GM23338 (cell line): ENCODE measurements at regions not wholly inside any gene's neighbourhood (a gene's known extent, or its start where the extent isn't known, plus 50 kb on each side); places are given as distances from the start of the nearest gene placed in this dataset.

Source experiments
- ATAC-seq: fragments of 200-7000 bp; cut with Tn5 transposase; 3 replicates; pipeline ENCODE4 v1.9.1; 2020
- DNase-seq: peaks from one replicate; pipeline ENCODE4 v3.0.0-alpha.2; 2015; ENCODE audit warnings: low spot score
- H2AFZ ChIP-seq: fragments of 200-600 bp; sonication (generic); 2 replicates; pipeline ENCODE4 v1.8.0; 2016; ENCODE audit warnings: antibody characterized with exemption, mild to moderate bottlenecking, moderate library complexity
- H3F3A ChIP-seq: fragments of 200-600 bp; sonication (generic); replicated peaks from 2 replicates; pipeline ENCODE4 v1.8.0; 2017; ENCODE audit warnings: antibody characterized with exemption, mixed run types, low read depth
- H3K27ac ChIP-seq: fragments of 200-600 bp; sonication (generic); 2 replicates; pipeline ENCODE4 v1.6.1; 2016; ENCODE audit warnings: low read depth
- H3K27me3 ChIP-seq: fragments of 200-600 bp; sonication (generic); 2 replicates; pipeline ENCODE4 v1.8.0; 2016; ENCODE audit warnings: mild to moderate bottlenecking, mixed run types, moderate library complexity; ENCODE audit not compliant: insufficient read depth
- H3K36me3 ChIP-seq: fragments of 200-600 bp; sonication (generic); 2 replicates; pipeline ENCODE4 v1.8.0; 2016; ENCODE audit warnings: mild to moderate bottlenecking; ENCODE audit not compliant: insufficient read depth
- H3K4me1 ChIP-seq: fragments of 200-600 bp; sonication (generic); 2 replicates; pipeline ENCODE4 v1.8.0; 2016; ENCODE audit warnings: mild to moderate bottlenecking, moderate library complexity; ENCODE audit not compliant: insufficient read depth
- H3K4me2 ChIP-seq: fragments of 200-600 bp; sonication (generic); 2 replicates; pipeline ENCODE4 v1.7.1; 2017; ENCODE audit warnings: mixed run types
- H3K4me3 ChIP-seq: fragments of 200-600 bp; sonication (generic); 2 replicates; pipeline ENCODE4 v1.6.1; 2016; ENCODE audit warnings: mixed run types
- H3K79me2 ChIP-seq: fragments of 200-600 bp; sonication (generic); replicated peaks from 2 replicates; pipeline ENCODE4 v1.8.0; 2017; ENCODE audit warnings: mild to moderate bottlenecking; ENCODE audit not compliant: insufficient read depth
- H3K9me2 ChIP-seq: fragments of 200-600 bp; sonication (generic); 2 replicates; pipeline ENCODE4 v1.8.0; 2017; ENCODE audit not compliant: insufficient read depth
- H4K20me1 ChIP-seq: fragments of 200-600 bp; sonication (generic); replicated peaks from 2 replicates; pipeline ENCODE4 v1.8.0; 2017; ENCODE audit warnings: mild to moderate bottlenecking; ENCODE audit not compliant: insufficient read depth
- H3K27ac Mint-ChIP-seq: 2 replicates; pipeline ENCODE4 v1.8.0; 2020; ENCODE audit warnings: inconsistent platforms, mild to moderate bottlenecking, moderate library complexity, mixed read lengths
- H3K27me3 Mint-ChIP-seq: 3 replicates; pipeline ENCODE4 v1.8.0; 2022; ENCODE audit warnings: low read depth, mild to moderate bottlenecking, moderate library complexity, mixed read lengths, inconsistent platforms; ENCODE audit not compliant: insufficient read depth, poor library complexity
- H3K36me3 Mint-ChIP-seq: 3 replicates; pipeline ENCODE4 v1.8.0; 2021; ENCODE audit warnings: low read depth, mild to moderate bottlenecking, inconsistent platforms, moderate library complexity, mixed read lengths
- H3K4me1 Mint-ChIP-seq: 3 replicates; pipeline ENCODE4 v1.8.0; 2020; ENCODE audit warnings: mild to moderate bottlenecking, inconsistent platforms, mixed read lengths
- H3K4me3 Mint-ChIP-seq: 3 replicates; pipeline ENCODE4 v1.8.0; 2021; ENCODE audit warnings: moderate library complexity, mild to moderate bottlenecking, inconsistent platforms, mixed read lengths
- H3K9me3 Mint-ChIP-seq: 3 replicates; pipeline ENCODE4 v1.8.0; 2020; ENCODE audit warnings: moderate library complexity, mild to moderate bottlenecking, inconsistent platforms, mixed read lengths
- CREB1 ChIP-seq: fragments of 250-450 bp; sonication (Bioruptor Pico); IDR thresholded peaks from 2 replicates; pipeline ENCODE4 v1.5.0; 2020; ENCODE audit warnings: low read depth, mild to moderate bottlenecking, moderate library complexity
- EZH2 ChIP-seq: fragments of 200-600 bp; sonication (generic); IDR thresholded peaks from one replicate; pipeline ENCODE4 v1.8.0; 2017; ENCODE audit warnings: antibody characterized with exemption, mild to moderate bottlenecking, low read depth; ENCODE audit not compliant: unreplicated experiment
- EZH2phosphoT487 ChIP-seq: fragments of 200-600 bp; sonication (generic); IDR thresholded peaks from one replicate; pipeline ENCODE4 v1.8.1; 2018; ENCODE audit warnings: antibody characterized with exemption; ENCODE audit not compliant: unreplicated experiment
- JUNB ChIP-seq: IDR thresholded peaks from one replicate; pipeline ENCODE4 v1.6.1; 2016; ENCODE audit warnings: antibody characterized with exemption; ENCODE audit not compliant: unreplicated experiment
- POLR2AphosphoS5 ChIP-seq: IDR thresholded peaks from 2 replicates; pipeline ENCODE4 v1.6.1; 2016; ENCODE audit warnings: antibody characterized with exemption, low read depth
- STAT1 ChIP-seq: IDR thresholded peaks from one replicate; pipeline ENCODE4 v1.6.1; 2016; ENCODE audit warnings: antibody characterized with exemption; ENCODE audit not compliant: unreplicated experiment
- TF ChIP-seq, protein P1 (sequence below), 2 experiments: fragments of 200-600 bp in 1 of 2; sonication (generic) in 1 of 2; conservative IDR thresholded peaks; 2 replicates each; pipeline versions ENCODE4 v1.5.1 to v1.6.1; 2016 to 2017; ENCODE audit warnings: antibody characterized with exemption in 2 of 2, low read depth in 2 of 2, mild to moderate bottlenecking in 2 of 2, moderate library complexity in 1 of 2
- TF ChIP-seq, protein P2 (sequence below): IDR thresholded peaks from one replicate; pipeline ENCODE4 v1.6.1; 2018; ENCODE audit warnings: antibody characterized with exemption; ENCODE audit not compliant: unreplicated experiment
- TF ChIP-seq, protein P3 (sequence below): IDR thresholded peaks from 2 replicates; pipeline ENCODE4 v1.6.1; 2016; ENCODE audit warnings: antibody characterized with exemption

DNA sequence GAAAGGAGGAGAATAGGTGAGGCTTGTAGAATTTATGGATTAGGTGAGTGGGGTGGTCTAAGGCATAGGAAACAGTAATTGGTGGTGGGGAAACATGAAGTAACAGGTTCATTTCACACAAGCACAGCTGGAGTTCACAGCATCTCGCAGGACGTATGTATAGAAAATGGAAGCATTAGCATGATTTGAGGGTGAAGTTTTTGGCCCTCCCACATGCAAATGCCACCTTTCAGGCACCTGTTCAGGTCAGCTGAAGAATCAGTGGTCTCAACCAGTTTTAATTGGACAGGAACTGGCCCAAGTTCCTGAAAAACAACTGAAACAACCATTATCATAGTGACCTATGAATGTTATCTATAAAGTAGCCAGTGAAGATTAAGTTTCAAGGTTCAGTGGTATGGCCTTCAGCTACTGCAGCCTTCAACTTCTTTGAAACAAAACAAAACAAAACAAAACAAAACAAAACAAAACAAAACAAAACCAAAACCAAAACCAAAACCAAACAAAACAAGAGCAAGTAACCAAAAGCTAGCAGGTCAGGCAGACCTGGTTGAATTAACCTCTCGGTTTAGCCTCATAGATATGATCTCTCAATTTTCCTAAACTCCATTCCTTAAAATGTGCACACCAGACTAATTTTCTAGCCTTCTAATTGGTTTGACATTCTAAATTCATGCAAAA is 102.1 kb upstream of the SPHKAP start:
- no peak overlapping the region for H3K27ac Mint-ChIP-seq
- no peaks in the 10 kb centered on the region for H4K20me1 ChIP-seq

More for the DNA sequence above, 102.1 kb upstream of the SPHKAP start:
- no peaks in the 10 kb centered on the region for H3K27me3 ChIP-seq
- no peak overlapping the region for H2AFZ ChIP-seq
- TF ChIP-seq JUNB = no peak
- TF ChIP-seq, protein P1, sequence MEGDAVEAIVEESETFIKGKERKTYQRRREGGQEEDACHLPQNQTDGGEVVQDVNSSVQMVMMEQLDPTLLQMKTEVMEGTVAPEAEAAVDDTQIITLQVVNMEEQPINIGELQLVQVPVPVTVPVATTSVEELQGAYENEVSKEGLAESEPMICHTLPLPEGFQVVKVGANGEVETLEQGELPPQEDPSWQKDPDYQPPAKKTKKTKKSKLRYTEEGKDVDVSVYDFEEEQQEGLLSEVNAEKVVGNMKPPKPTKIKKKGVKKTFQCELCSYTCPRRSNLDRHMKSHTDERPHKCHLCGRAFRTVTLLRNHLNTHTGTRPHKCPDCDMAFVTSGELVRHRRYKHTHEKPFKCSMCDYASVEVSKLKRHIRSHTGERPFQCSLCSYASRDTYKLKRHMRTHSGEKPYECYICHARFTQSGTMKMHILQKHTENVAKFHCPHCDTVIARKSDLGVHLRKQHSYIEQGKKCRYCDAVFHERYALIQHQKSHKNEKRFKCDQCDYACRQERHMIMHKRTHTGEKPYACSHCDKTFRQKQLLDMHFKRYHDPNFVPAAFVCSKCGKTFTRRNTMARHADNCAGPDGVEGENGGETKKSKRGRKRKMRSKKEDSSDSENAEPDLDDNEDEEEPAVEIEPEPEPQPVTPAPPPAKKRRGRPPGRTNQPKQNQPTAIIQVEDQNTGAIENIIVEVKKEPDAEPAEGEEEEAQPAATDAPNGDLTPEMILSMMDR (conservative IDR thresholded peaks at IDR 0.05; ENCODE audit: low read depth in 2 of 2) = no peak
- no peak for TF ChIP-seq EZH2
- TF ChIP-seq STAT1 = no peak
- TF ChIP-seq, protein P2, sequence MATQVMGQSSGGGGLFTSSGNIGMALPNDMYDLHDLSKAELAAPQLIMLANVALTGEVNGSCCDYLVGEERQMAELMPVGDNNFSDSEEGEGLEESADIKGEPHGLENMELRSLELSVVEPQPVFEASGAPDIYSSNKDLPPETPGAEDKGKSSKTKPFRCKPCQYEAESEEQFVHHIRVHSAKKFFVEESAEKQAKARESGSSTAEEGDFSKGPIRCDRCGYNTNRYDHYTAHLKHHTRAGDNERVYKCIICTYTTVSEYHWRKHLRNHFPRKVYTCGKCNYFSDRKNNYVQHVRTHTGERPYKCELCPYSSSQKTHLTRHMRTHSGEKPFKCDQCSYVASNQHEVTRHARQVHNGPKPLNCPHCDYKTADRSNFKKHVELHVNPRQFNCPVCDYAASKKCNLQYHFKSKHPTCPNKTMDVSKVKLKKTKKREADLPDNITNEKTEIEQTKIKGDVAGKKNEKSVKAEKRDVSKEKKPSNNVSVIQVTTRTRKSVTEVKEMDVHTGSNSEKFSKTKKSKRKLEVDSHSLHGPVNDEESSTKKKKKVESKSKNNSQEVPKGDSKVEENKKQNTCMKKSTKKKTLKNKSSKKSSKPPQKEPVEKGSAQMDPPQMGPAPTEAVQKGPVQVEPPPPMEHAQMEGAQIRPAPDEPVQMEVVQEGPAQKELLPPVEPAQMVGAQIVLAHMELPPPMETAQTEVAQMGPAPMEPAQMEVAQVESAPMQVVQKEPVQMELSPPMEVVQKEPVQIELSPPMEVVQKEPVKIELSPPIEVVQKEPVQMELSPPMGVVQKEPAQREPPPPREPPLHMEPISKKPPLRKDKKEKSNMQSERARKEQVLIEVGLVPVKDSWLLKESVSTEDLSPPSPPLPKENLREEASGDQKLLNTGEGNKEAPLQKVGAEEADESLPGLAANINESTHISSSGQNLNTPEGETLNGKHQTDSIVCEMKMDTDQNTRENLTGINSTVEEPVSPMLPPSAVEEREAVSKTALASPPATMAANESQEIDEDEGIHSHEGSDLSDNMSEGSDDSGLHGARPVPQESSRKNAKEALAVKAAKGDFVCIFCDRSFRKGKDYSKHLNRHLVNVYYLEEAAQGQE = no peak
- no peak for TF ChIP-seq EZH2phosphoT487
- TF ChIP-seq POLR2AphosphoS5 = no peak
- no peak for TF ChIP-seq CREB1
- TF ChIP-seq, protein P3, sequence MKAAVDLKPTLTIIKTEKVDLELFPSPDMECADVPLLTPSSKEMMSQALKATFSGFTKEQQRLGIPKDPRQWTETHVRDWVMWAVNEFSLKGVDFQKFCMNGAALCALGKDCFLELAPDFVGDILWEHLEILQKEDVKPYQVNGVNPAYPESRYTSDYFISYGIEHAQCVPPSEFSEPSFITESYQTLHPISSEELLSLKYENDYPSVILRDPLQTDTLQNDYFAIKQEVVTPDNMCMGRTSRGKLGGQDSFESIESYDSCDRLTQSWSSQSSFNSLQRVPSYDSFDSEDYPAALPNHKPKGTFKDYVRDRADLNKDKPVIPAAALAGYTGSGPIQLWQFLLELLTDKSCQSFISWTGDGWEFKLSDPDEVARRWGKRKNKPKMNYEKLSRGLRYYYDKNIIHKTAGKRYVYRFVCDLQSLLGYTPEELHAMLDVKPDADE = no peak
- H3K27ac ChIP-seq = no peak overlapping the region
- H3K4me3 Mint-ChIP-seq = no peak overlapping the region
- H3K4me1 ChIP-seq = no peaks in the 10 kb centered on the region
- peaks cover 2% of the 10 kb centered on the region for H3K27me3 Mint-ChIP-seq
- no peak overlapping the region for H3K4me2 ChIP-seq
- H3K4me1 Mint-ChIP-seq = no peaks in the 10 kb centered on the region
- H3K4me3 ChIP-seq = no peak overlapping the region
- DNase-seq (no peak), ATAC-seq (no peak)
- no peaks in the 10 kb centered on the region for H3K9me2 ChIP-seq
- no peaks in the 10 kb centered on the region for H3K36me3 ChIP-seq
- no peaks in the 10 kb centered on the region for H3K9me3 Mint-ChIP-seq
- no peaks in the 10 kb centered on the region for H3K36me3 Mint-ChIP-seq
- H3F3A ChIP-seq = no peaks in the 10 kb centered on the region
- H3K79me2 ChIP-seq = no peaks in the 10 kb centered on the region
